Endothelial cell of umbilical vein (primary cell): ENCODE measurements at regions not wholly inside any gene's neighbourhood (a gene's known extent, or its start where the extent isn't known, plus 50 kb on each side); places are given as distances from the start of the nearest gene placed in this dataset.

Experiments used
- BruUV-seq: library from RNA; stranded (reverse); fragments of 400-500 nt; replicated peaks from 2 replicates; lab custom pipeline; 2021; lab: Mats Ljungman, UMichigan
- CTCF ChIA-PET: fragments of 300-600, 350-600 bp; sonication (Branson Sonifier 250); formaldehyde crosslinking; loops from one replicate; lab custom pipeline; 2021; ENCODE audit warnings: antibody characterized with exemption, inconsistent platforms; lab: Charles Lee
- POLR2A ChIA-PET: fragments of 300-600, 350-600 bp; sonication (Branson Sonifier 250); formaldehyde crosslinking; loops from one replicate; lab custom pipeline; 2021; ENCODE audit warnings: antibody characterized with exemption, inconsistent platforms; lab: Charles Lee
- DNase-seq: peaks from one replicate; pipeline ENCODE4 v3.0.0-alpha.2; 2011; ENCODE audit warnings: low read depth, low spot score
- FAIRE-seq: peaks from 2 replicates; lab custom pipeline; 2011; peaks lifted over from hg19 to GRCh38; lab: Jason Lieb, UNC
- H2AFZ ChIP-seq: 2 replicates; pipeline ENCODE4 v1.6.0; 2012; ENCODE audit warnings: low read depth, low read length, control low read depth, inconsistent platforms
- H3K27ac ChIP-seq: 2 replicates; pipeline ENCODE4 v1.5.1; 2011; ENCODE audit warnings: low read depth, mild to moderate bottlenecking, control low read depth, low read length, moderate library complexity; ENCODE audit not compliant: insufficient read depth
- H3K27me3 ChIP-seq, 2 experiments: 2 replicates each; pipeline versions ENCODE4 v1.6.0 to v1.6.1; 2011; ENCODE audit warnings: low read length in 2 of 2, mixed read lengths in 1 of 2; ENCODE audit not compliant: control insufficient read depth in 2 of 2, insufficient read depth in 2 of 2
- H3K36me3 ChIP-seq, 2 experiments: 2 replicates in 1 of 2; 3 replicates in 1 of 2; pipeline ENCODE4 v1.5.1; 2011; ENCODE audit warnings: low read length in 2 of 2, mild to moderate bottlenecking in 1 of 2, moderate library complexity in 1 of 2; ENCODE audit not compliant: control insufficient read depth in 2 of 2, insufficient read depth in 2 of 2; ENCODE audit errors: extremely low read depth in 1 of 2
- H3K4me1 ChIP-seq: 3 replicates; pipeline ENCODE4 v1.5.1; 2011; ENCODE audit warnings: mild to moderate bottlenecking, low read length; ENCODE audit not compliant: control insufficient read depth, insufficient read depth; ENCODE audit errors: extremely low read depth
- H3K4me2 ChIP-seq: 2 replicates; pipeline ENCODE4 v1.6.1; 2011; ENCODE audit warnings: low read length, control low read depth, mixed read lengths; ENCODE audit not compliant: insufficient read depth
- H3K4me3 ChIP-seq, 3 experiments: fragments of 200-600 bp in 1 of 3; sonication (generic), shearing (Covaris generic) in 1 of 3; replicated peaks in 1 of 3; 2 replicates each; pipeline ENCODE4 v1.5.1; 2011 to 2016; ENCODE audit warnings: control low read depth in 3 of 3, low read length in 3 of 3, mild to moderate bottlenecking in 2 of 3, inconsistent platforms in 1 of 3, low read depth in 1 of 3, moderate library complexity in 1 of 3; ENCODE audit not compliant: insufficient read depth in 1 of 3
- H3K79me2 ChIP-seq: 2 replicates; pipeline ENCODE4 v1.6.0; 2012; ENCODE audit warnings: low read length, inconsistent platforms; ENCODE audit not compliant: control insufficient read depth, insufficient read depth
- H3K9ac ChIP-seq: replicated peaks from 2 replicates; pipeline ENCODE3; 2011; ENCODE audit warnings: low read length, control low read depth; ENCODE audit not compliant: insufficient read depth; ENCODE audit errors: extremely low read depth
- H3K9me1 ChIP-seq: replicated peaks from 3 replicates; pipeline ENCODE4 v1.6.0; 2011; ENCODE audit warnings: mild to moderate bottlenecking, low read length; ENCODE audit not compliant: control insufficient read depth, insufficient read depth; ENCODE audit errors: extremely low read depth
- H3K9me3 ChIP-seq: replicated peaks from 2 replicates; pipeline ENCODE4 v1.5.1; 2012; ENCODE audit warnings: low read length, inconsistent platforms; ENCODE audit not compliant: control insufficient read depth, insufficient read depth
- H4K20me1 ChIP-seq: replicated peaks from 2 replicates; pipeline ENCODE3; 2011; ENCODE audit warnings: mild to moderate bottlenecking, low read length; ENCODE audit not compliant: control insufficient read depth, insufficient read depth; ENCODE audit errors: extremely low read depth
- EZH2 ChIP-seq: IDR thresholded peaks from 2 replicates; pipeline ENCODE4 v1.6.1; 2012; ENCODE audit warnings: borderline replicate concordance, low read depth, mild to moderate bottlenecking, moderate library complexity, low read length, inconsistent platforms; ENCODE audit not compliant: severe bottlenecking
- FOS ChIP-seq: IDR thresholded peaks from 2 replicates; pipeline ENCODE4 v1.6.1; 2011; ENCODE audit warnings: mild to moderate bottlenecking, low read length, moderate library complexity, borderline replicate concordance; ENCODE audit not compliant: insufficient read depth
- GATA2 ChIP-seq: IDR thresholded peaks from 2 replicates; pipeline ENCODE4 v1.7.0; 2011; ENCODE audit warnings: low read depth, mild to moderate bottlenecking, moderate library complexity, mixed read lengths, low read length; ENCODE audit not compliant: insufficient read length, insufficient read depth
- MAX ChIP-seq: IDR thresholded peaks from 2 replicates; pipeline ENCODE4 v1.6.1; 2011; ENCODE audit not compliant: insufficient read depth, insufficient read length
- MYC ChIP-seq: IDR thresholded peaks from one replicate; pipeline ENCODE4 v1.6.1; 2011; ENCODE audit warnings: mild to moderate bottlenecking, low read depth, low read length
- POLR2AphosphoS5 ChIP-seq: IDR thresholded peaks from 2 replicates; pipeline ENCODE4 v1.6.1; 2012; ENCODE audit warnings: low read depth, mild to moderate bottlenecking, control low read depth, low read length, moderate library complexity; ENCODE audit not compliant: insufficient read depth
- dilution Hi-C: fragments of 300-500 bp; cut with MboI; formaldehyde crosslinking; loops from one replicate; pipeline ENCODE4 v1.15.0; 2019; ENCODE audit warnings: low sequenced_read_pairs; ENCODE audit not compliant: extremely low pct_ligation_motif_present
- intact Hi-C: fragments of 100-400 bp; cut with micrococcal nuclease; formaldehyde crosslinking; loops from one replicate; pipeline ENCODE4 v1.10.0; 2022
- TF ChIP-seq, protein P1 (sequence below), 2 donors: IDR thresholded peaks; 1 replicate in 1 of 2; 2 replicates in 1 of 2; pipeline ENCODE4 v1.5.1; 2011; ENCODE audit warnings: low read length in 2 of 2, mild to moderate bottlenecking in 2 of 2, moderate library complexity in 2 of 2, control low read depth in 1 of 2, inconsistent platforms in 1 of 2, low read depth in 1 of 2; ENCODE audit not compliant: insufficient read depth in 1 of 2; ENCODE audit errors: extremely low read depth in 1 of 2

DNA sequence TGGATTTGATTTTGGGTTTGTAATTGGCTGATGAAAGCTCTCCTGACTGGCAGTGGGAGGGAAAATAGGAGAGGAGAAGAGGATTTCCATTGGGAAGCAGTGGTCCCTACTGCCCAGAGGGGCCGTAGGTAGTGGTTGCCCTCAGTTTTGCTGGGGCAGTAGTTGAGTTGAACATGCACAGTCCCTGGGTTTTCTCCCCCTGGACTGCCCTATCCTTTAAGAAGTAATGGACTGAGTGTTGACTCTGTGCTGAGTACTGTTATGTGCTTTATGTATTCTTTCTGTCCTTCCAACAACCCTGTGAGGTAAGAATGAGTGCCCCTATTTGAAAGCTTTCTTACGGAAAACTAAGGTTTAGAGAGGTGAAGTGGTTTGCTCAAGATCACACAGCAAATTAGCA lies 111.2 kb upstream of the RPS23 start:
- DNase-seq (no peak), FAIRE-seq (no peak)
- no peak overlapping the region for H2AFZ ChIP-seq
- dilution Hi-C loops = no loop called here
- H3K27me3 ChIP-seq = no peaks in the 10 kb centered on the region
- CTCF ChIA-PET = interaction anchor here (0.8 to 2.5 kb wide), 10 partner anchors 8 to 252 kb away, joined by 3 to 11 read pairs (median 4); no protein-coding TSS in a partner anchor
- H3K9me1 ChIP-seq = no peaks in the 10 kb centered on the region
- no peak for TF ChIP-seq POLR2AphosphoS5
- TF ChIP-seq EZH2 = no peak
- TF ChIP-seq GATA2 = no peak
- no peak for TF ChIP-seq MYC
- TF ChIP-seq, protein P1, sequence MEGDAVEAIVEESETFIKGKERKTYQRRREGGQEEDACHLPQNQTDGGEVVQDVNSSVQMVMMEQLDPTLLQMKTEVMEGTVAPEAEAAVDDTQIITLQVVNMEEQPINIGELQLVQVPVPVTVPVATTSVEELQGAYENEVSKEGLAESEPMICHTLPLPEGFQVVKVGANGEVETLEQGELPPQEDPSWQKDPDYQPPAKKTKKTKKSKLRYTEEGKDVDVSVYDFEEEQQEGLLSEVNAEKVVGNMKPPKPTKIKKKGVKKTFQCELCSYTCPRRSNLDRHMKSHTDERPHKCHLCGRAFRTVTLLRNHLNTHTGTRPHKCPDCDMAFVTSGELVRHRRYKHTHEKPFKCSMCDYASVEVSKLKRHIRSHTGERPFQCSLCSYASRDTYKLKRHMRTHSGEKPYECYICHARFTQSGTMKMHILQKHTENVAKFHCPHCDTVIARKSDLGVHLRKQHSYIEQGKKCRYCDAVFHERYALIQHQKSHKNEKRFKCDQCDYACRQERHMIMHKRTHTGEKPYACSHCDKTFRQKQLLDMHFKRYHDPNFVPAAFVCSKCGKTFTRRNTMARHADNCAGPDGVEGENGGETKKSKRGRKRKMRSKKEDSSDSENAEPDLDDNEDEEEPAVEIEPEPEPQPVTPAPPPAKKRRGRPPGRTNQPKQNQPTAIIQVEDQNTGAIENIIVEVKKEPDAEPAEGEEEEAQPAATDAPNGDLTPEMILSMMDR (IDR thresholded peaks at IDR 0.05; ENCODE audit: extremely low read depth in 1 of 2, insufficient read depth in 1 of 2, low read depth in 1 of 2, low read length in 2 of 2) = no peak
- TF ChIP-seq FOS = no peak
- TF ChIP-seq MAX = no peak
- H3K36me3 ChIP-seq = no peaks in the 10 kb centered on the region
- H3K4me2 ChIP-seq = peak overlapping the region; percentile 41
- no peaks in the 10 kb centered on the region for H3K79me2 ChIP-seq
- H3K9me3 ChIP-seq = no peaks in the 10 kb centered on the region
- H3K4me1 ChIP-seq = peaks cover 39% of the 10 kb centered on the region
- POLR2A ChIA-PET = interaction anchor here (1.5 kb wide), 1 partner anchor 17 kb away, joined by 3 read pairs; no protein-coding TSS in a partner anchor
- intact Hi-C loops = no loop called here
- H4K20me1 ChIP-seq = no peaks in the 10 kb centered on the region
- H3K9ac ChIP-seq = peak overlapping the region; percentile 30
- peak overlapping the region in 1 of 3 experiments; percentile 1 for H3K4me3 ChIP-seq
- BruUV-seq = TSS peak; percentile 82
- H3K27ac ChIP-seq = peak overlapping the region; percentile 63
